GM18868 (cell line): ENCODE measurements at regions not wholly inside any gene's neighbourhood (a gene's known extent, or its start where the extent isn't known, plus 50 kb on each side); places are given as distances from the start of the nearest gene placed in this dataset.
A peak's percentile ranks its signal among the peaks of the same experiment; 100 is the strongest.

ENCODE experiments used
- ATAC-seq: cut with Tn5 transposase; IDR thresholded peaks from one replicate; pipeline ENCODE4 v1.9.1; 2021; ENCODE audit warnings: mild to moderate bottlenecking, moderate library complexity; ENCODE audit not compliant: unreplicated experiment

- ATAC-seq, result no peak
Measured at GRCh38 chr3:22568285-22568684, 634.8 kb upstream of the UBE2E2 start.

- no peak for ATAC-seq
Measured at GRCh38 chr3:22569570-22569969, 633.6 kb upstream of the UBE2E2 start.

GRCh38 chr3:22581007-22581406, 622.1 kb upstream of the UBE2E2 start:
- no peak for ATAC-seq

GRCh38 chr3:22582266-22582665, 620.9 kb upstream of the UBE2E2 start:
- no peak for ATAC-seq

GRCh38 chr3:22585504-22585903, 617.6 kb upstream of the UBE2E2 start:
- no peak for ATAC-seq

- ATAC-seq, result no peak
Measured at GRCh38 chr3:22585911-22586310, 617.2 kb upstream of the UBE2E2 start.

- no peak for ATAC-seq
Measured at GRCh38 chr3:22587446-22587845, 615.7 kb upstream of the UBE2E2 start.

GRCh38 chr3:22593638-22594037, 609.5 kb upstream of the UBE2E2 start:
- ATAC-seq, result no peak

- ATAC-seq, result no peak
Measured at GRCh38 chr3:22594990-22595389, 608.1 kb upstream of the UBE2E2 start.

GRCh38 chr3:22606461-22606860, 596.7 kb upstream of the UBE2E2 start:
- ATAC-seq, result no peak

GRCh38 chr3:22606938-22607337, 596.2 kb upstream of the UBE2E2 start:
- ATAC-seq, result no peak

GRCh38 chr3:22608093-22608492, 595.0 kb upstream of the UBE2E2 start:
- no peak for ATAC-seq

GRCh38 chr3:22608721-22609120, 594.4 kb upstream of the UBE2E2 start:
- ATAC-seq, result no peak

GRCh38 chr3:22609139-22609538, 594.0 kb upstream of the UBE2E2 start:
- ATAC-seq, result no peak

- no peak for ATAC-seq
Measured at GRCh38 chr3:22612927-22613326, 590.2 kb upstream of the UBE2E2 start.

GRCh38 chr3:22615790-22616189, 587.3 kb upstream of the UBE2E2 start:
- ATAC-seq, result no peak

GRCh38 chr3:22617372-22617771, 585.8 kb upstream of the UBE2E2 start:
- no peak for ATAC-seq

GRCh38 chr3:22620498-22620897, 582.6 kb upstream of the UBE2E2 start:
- ATAC-seq, result no peak

GRCh38 chr3:22621205-22621809, 581.8 kb upstream of the UBE2E2 start:
- ATAC-seq, result peak; percentile 63

- ATAC-seq, result no peak
Measured at GRCh38 chr3:22627993-22628499, 575.1 kb upstream of the UBE2E2 start.

- no peak for ATAC-seq
Measured at GRCh38 chr3:22632536-22632935, 570.6 kb upstream of the UBE2E2 start.

- peak; percentile 63 for ATAC-seq
Measured at GRCh38 chr3:22634433-22634832, 568.7 kb upstream of the UBE2E2 start.
